SK-N-SH (cell line): ENCODE measurements at regions not wholly inside any gene's neighbourhood (a gene's known extent, or its start where the extent isn't known, plus 50 kb on each side); places are given as distances from the start of the nearest gene placed in this dataset.

Source experiments
- CTCF ChIA-PET: fragments of 300-600, 350-600 bp; formaldehyde crosslinking; extraction: SDS; loops from one replicate; lab custom pipeline; 2021; lab: Yijun Ruan, JAX
- POLR2A ChIA-PET: fragments of 350-600 bp; sonication (Branson Sonifier 250); formaldehyde crosslinking; extraction: SDS; loops from one replicate; lab custom pipeline; 2020; ENCODE audit warnings: antibody characterized with exemption, inconsistent platforms; lab: Yijun Ruan, JAX
- DNase-seq: peaks from one replicate; pipeline ENCODE4 v3.0.0; 2012
- H2AFZ ChIP-seq: fragments of 200-600 bp; sonication (generic); 2 replicates; pipeline ENCODE4 v1.8.1; 2016; ENCODE audit warnings: antibody characterized with exemption, mild to moderate bottlenecking, low read depth
- H3F3A ChIP-seq: fragments of 200-600 bp; sonication (generic); replicated peaks from 2 replicates; pipeline ENCODE3; 2016; ENCODE audit warnings: antibody characterized with exemption, mild to moderate bottlenecking; ENCODE audit not compliant: insufficient read depth
- H3K27ac ChIP-seq, 2 experiments: fragments of 200-500 bp in 1 of 2; fragments of 200-600 bp in 1 of 2; sonication (Bioruptor generic) in 1 of 2; sonication (generic), shearing (Covaris generic) in 1 of 2; 2 replicates each; pipeline versions ENCODE4 v1.5.1 to v1.6.1; 2014 to 2016; ENCODE audit warnings: low read depth in 2 of 2, inconsistent platforms in 1 of 2, low read length in 1 of 2, mild to moderate bottlenecking in 1 of 2, mixed read lengths in 1 of 2
- H3K27me3 ChIP-seq: fragments of 200-600 bp; sonication (generic), shearing (Covaris generic); 2 replicates; pipeline ENCODE4 v1.6.1; 2016; ENCODE audit warnings: mixed run types; ENCODE audit not compliant: insufficient read depth
- H3K36me3 ChIP-seq, 2 experiments: fragments of 200-500 bp in 1 of 2; fragments of 200-600 bp in 1 of 2; sonication (Bioruptor generic) in 1 of 2; sonication (generic) in 1 of 2; replicated peaks in 1 of 2; 2 replicates each; pipeline versions ENCODE3 to v1.5.1; 2014 to 2016; ENCODE audit warnings: low read length in 1 of 2, mild to moderate bottlenecking in 1 of 2; ENCODE audit not compliant: insufficient read depth in 2 of 2, control insufficient read depth in 1 of 2
- H3K4me1 ChIP-seq, 2 experiments: fragments of 200-500 bp in 1 of 2; fragments of 200-600 bp in 1 of 2; sonication (Bioruptor generic) in 1 of 2; sonication (generic), shearing (Covaris generic) in 1 of 2; 2 replicates each; pipeline versions ENCODE4 v1.5.1 to v1.6.1; 2014 to 2016; ENCODE audit warnings: low read depth in 1 of 2, low read length in 1 of 2, mixed run types in 1 of 2; ENCODE audit not compliant: insufficient read depth in 2 of 2, control insufficient read depth in 1 of 2
- H3K4me2 ChIP-seq: fragments of 200-600 bp; sonication (generic), shearing (Covaris generic); 2 replicates; pipeline ENCODE4 v1.6.1; 2017; ENCODE audit warnings: mixed run types
- H3K4me3 ChIP-seq, 2 experiments: fragments of 200-500 bp in 1 of 2; fragments of 200-600 bp in 1 of 2; sonication (Bioruptor generic) in 1 of 2; sonication (generic), shearing (Covaris generic) in 1 of 2; 2 replicates each; pipeline versions ENCODE4 v1.5.1 to v1.8.1; 2014 to 2016; ENCODE audit warnings: low read depth in 2 of 2, inconsistent platforms in 1 of 2, low read length in 1 of 2, mild to moderate bottlenecking in 1 of 2, mixed read lengths in 1 of 2, moderate library complexity in 1 of 2
- H3K79me2 ChIP-seq: fragments of 200-600 bp; sonication (generic); 2 replicates; pipeline ENCODE4 v1.8.1; 2017; ENCODE audit warnings: mild to moderate bottlenecking; ENCODE audit not compliant: insufficient read depth
- H3K9ac ChIP-seq: fragments of 200-600 bp; sonication (generic); 2 replicates; pipeline ENCODE4 v1.6.1; 2017; ENCODE audit warnings: mixed run types
- H3K9me2 ChIP-seq: fragments of 200-600 bp; sonication (generic); 2 replicates; pipeline ENCODE4 v1.6.1; 2017; ENCODE audit warnings: mixed run types
- H3K9me3 ChIP-seq: fragments of 200-600 bp; sonication (generic); 2 replicates; pipeline ENCODE4 v1.6.1; 2017; ENCODE audit warnings: mixed run types, mild to moderate bottlenecking, moderate library complexity
- H4K20me1 ChIP-seq: fragments of 200-600 bp; sonication (generic); 2 replicates; pipeline ENCODE4 v1.6.1; 2017; ENCODE audit warnings: mild to moderate bottlenecking, mixed run types; ENCODE audit not compliant: insufficient read depth
- CHD2 ChIP-seq: fragments of 150-350 bp; IDR thresholded peaks from 2 replicates; pipeline ENCODE4 v1.6.1; 2018; ENCODE audit warnings: low read length; ENCODE audit not compliant: partially characterized antibody
- EZH2phosphoT487 ChIP-seq: fragments of 200-600 bp; sonication (generic); IDR thresholded peaks from 2 replicates; pipeline ENCODE4 v1.6.1; 2017; ENCODE audit warnings: low read depth, mixed run types, mild to moderate bottlenecking, antibody characterized with exemption, moderate library complexity, borderline replicate concordance
- FOXJ3 ChIP-seq: sonication (generic); formaldehyde crosslinking; IDR thresholded peaks from 2 replicates; pipeline ENCODE4 v1.5.1; 2020; ENCODE audit warnings: mild to moderate bottlenecking, missing genetic modification reagents
- GABPA ChIP-seq: IDR thresholded peaks from 2 replicates; pipeline ENCODE4 v1.4.0; 2012; ENCODE audit warnings: low read depth, mild to moderate bottlenecking
- MAX ChIP-seq: IDR thresholded peaks from 2 replicates; pipeline ENCODE4 v1.4.0; 2012; ENCODE audit warnings: low read depth
- MEF2A ChIP-seq: IDR thresholded peaks from 2 replicates; pipeline ENCODE4 v1.4.0; 2012; ENCODE audit warnings: low read depth, borderline replicate concordance
- MXI1 ChIP-seq: IDR thresholded peaks from 2 replicates; pipeline ENCODE4 v1.6.1; 2012; ENCODE audit warnings: mild to moderate bottlenecking, low read depth, low read length, improper control_type of control experiment
- NRF1 ChIP-seq: IDR thresholded peaks from 2 replicates; pipeline ENCODE4 v1.6.1; 2012; ENCODE audit warnings: low read depth, mild to moderate bottlenecking, low read length
- RCOR1 ChIP-seq: fragments of 150-350 bp; IDR thresholded peaks from 2 replicates; pipeline ENCODE4 v1.6.1; 2017; ENCODE audit warnings: antibody characterized with exemption, low read length
- TAF1 ChIP-seq: IDR thresholded peaks from 2 replicates; pipeline ENCODE4 v1.6.1; 2012; ENCODE audit warnings: low read depth, mild to moderate bottlenecking, low read length, moderate library complexity, borderline replicate concordance
- TEAD4 ChIP-seq: IDR thresholded peaks from 2 replicates; pipeline ENCODE4 v1.4.0; 2012; ENCODE audit warnings: mild to moderate bottlenecking, borderline replicate concordance; ENCODE audit not compliant: insufficient read depth
- USF2 ChIP-seq: fragments of 150-350 bp; IDR thresholded peaks from 2 replicates; pipeline ENCODE4 v1.6.1; 2017; ENCODE audit warnings: antibody characterized with exemption, low read length, low read depth, borderline replicate concordance
- whole genome bisulfite sequencing: methylation state at CpG from one replicate; pipeline ENCODE4 v1.1.6; 2017; ENCODE audit warnings: low lambda C conversion rate; 5-methylcytosine and 5-hydroxymethylcytosine counted together

- CTCF ChIA-PET = no interaction called here
- DNase-seq = no peak
Observed at GRCh38 chr5:86101966-86102365, 515.8 kb upstream of the COX7C start.

GRCh38 chr5:86108825-86109224, 508.9 kb upstream of the COX7C start:
- H3K4me3 ChIP-seq = no peak overlapping the region
- DNase-seq = no peak
- 0% methylated on average over 4 of the region's 6 CpGs for WGBS
- H4K20me1 ChIP-seq = no peaks in the 10 kb centered on the region
- POLR2A ChIA-PET = no interaction called here
- no peaks in the 10 kb centered on the region for H3F3A ChIP-seq
- no peak for TF ChIP-seq RCOR1
- no peak for TF ChIP-seq FOXJ3
- no peak for TF ChIP-seq TAF1
- no peak for TF ChIP-seq MEF2A
- no peak for TF ChIP-seq USF2
- no peak for TF ChIP-seq CHD2
- no peak for TF ChIP-seq MAX
- TF ChIP-seq MXI1 = no peak
- no peaks in the 10 kb centered on the region for H3K9me3 ChIP-seq
- CTCF ChIA-PET = no interaction called here
- no peaks in the 10 kb centered on the region for H3K27me3 ChIP-seq
- H3K4me2 ChIP-seq = no peak overlapping the region
- no peaks in the 10 kb centered on the region for H3K79me2 ChIP-seq
- H3K9me2 ChIP-seq = no peaks in the 10 kb centered on the region
- H3K4me1 ChIP-seq = no peaks in the 10 kb centered on the region
- H2AFZ ChIP-seq = no peak overlapping the region
- H3K36me3 ChIP-seq = no peaks in the 10 kb centered on the region
- no peak overlapping the region for H3K27ac ChIP-seq
- H3K9ac ChIP-seq = no peak overlapping the region

More at GRCh38 chr5:86101966-86102365, 515.8 kb upstream of the COX7C start:
- H3F3A ChIP-seq = no peaks in the 10 kb centered on the region
- no peaks in the 10 kb centered on the region for H3K79me2 ChIP-seq
- H3K4me3 ChIP-seq = no peak overlapping the region
- H3K36me3 ChIP-seq = no peaks in the 10 kb centered on the region
- no peak overlapping the region for H3K27ac ChIP-seq
- H2AFZ ChIP-seq = no peak overlapping the region
- H3K4me2 ChIP-seq = no peak overlapping the region
- POLR2A ChIA-PET = no interaction called here
- H3K9ac ChIP-seq = no peak overlapping the region
- H3K9me3 ChIP-seq = no peaks in the 10 kb centered on the region
- H4K20me1 ChIP-seq = no peaks in the 10 kb centered on the region
- H3K9me2 ChIP-seq = no peaks in the 10 kb centered on the region
- TF ChIP-seq GABPA = no peak
- TF ChIP-seq, all 33 proteins: peak for 0
- Histone ChIP-seq H3K27me3 (no peaks in the 10 kb centered on the region), H3K4me1 (no peaks in the 10 kb centered on the region)
- WGBS = 5% methylated on average over 5 of the region's 6 CpGs

- Histone ChIP-seq H3K9me2 (no peaks in the 10 kb centered on the region), H3F3A (no peaks in the 10 kb centered on the region), H3K4me1 (no peaks in the 10 kb centered on the region), H4K20me1 (no peaks in the 10 kb centered on the region), H2AFZ (no peak overlapping the region), H3K4me2 (no peak overlapping the region), H3K9me3 (no peaks in the 10 kb centered on the region), H3K27me3 (no peaks in the 10 kb centered on the region), H3K4me3 (no peak overlapping the region), H3K36me3 (no peaks in the 10 kb centered on the region), H3K79me2 (no peaks in the 10 kb centered on the region), H3K9ac (no peak overlapping the region), H3K27ac (no peak overlapping the region)
- ChIA-PET CTCF (no interaction called here), POLR2A (no interaction called here)
- TF ChIP-seq TEAD4 (no peak), MAX (no peak), MXI1 (no peak), EZH2phosphoT487 (no peak), NRF1 (no peak)
- DNase-seq = no peak
Observed at GRCh38 chr5:86112249-86112648, 505.5 kb upstream of the COX7C start.
